Smooth muscle cell (in vitro differentiated cells): ENCODE measurements at regions not wholly inside any gene's neighbourhood (a gene's known extent, or its start where the extent isn't known, plus 50 kb on each side); places are given as distances from the start of the nearest gene placed in this dataset.
A peak's percentile ranks its signal among the peaks of the same experiment; 100 is the strongest.

Experiments used
- DNase-seq: peaks from one replicate; lab custom pipeline; 2025; ENCODE audit not compliant: unreplicated experiment; lab: John Stamatoyannopoulos, UW
- H2AFZ ChIP-seq: fragments of 200-600 bp; sonication (generic); 2 replicates; pipeline ENCODE4 v1.6.0; 2016; ENCODE audit warnings: antibody characterized with exemption, low read depth, mild to moderate bottlenecking
- H3F3A ChIP-seq: fragments of 200-600 bp; sonication (generic); 2 replicates; pipeline ENCODE4 v1.6.0; 2017; ENCODE audit warnings: antibody characterized with exemption, low read depth
- H3K27ac ChIP-seq: fragments of 200-600 bp; sonication (generic); 2 replicates; pipeline ENCODE4 v1.5.1; 2016; ENCODE audit warnings: low read depth, mild to moderate bottlenecking
- H3K27me3 ChIP-seq: fragments of 200-600 bp; sonication (generic); 2 replicates; pipeline ENCODE4 v1.6.1; 2016; ENCODE audit warnings: low read depth, mild to moderate bottlenecking
- H3K36me3 ChIP-seq: fragments of 200-600 bp; sonication (generic); 2 replicates; pipeline ENCODE4 v1.5.1; 2016; ENCODE audit warnings: low read depth
- H3K4me1 ChIP-seq: fragments of 200-600 bp; sonication (generic); 2 replicates; pipeline ENCODE4 v1.5.1; 2016; ENCODE audit warnings: low read depth
- H3K4me2 ChIP-seq: fragments of 200-600 bp; sonication (generic); 2 replicates; pipeline ENCODE4 v1.6.0; 2016; ENCODE audit warnings: mild to moderate bottlenecking
- H3K4me3 ChIP-seq: fragments of 200-600 bp; sonication (generic); 2 replicates; pipeline ENCODE4 v1.5.1; 2016; ENCODE audit warnings: mild to moderate bottlenecking
- H3K79me2 ChIP-seq: fragments of 200-600 bp; sonication (generic); 2 replicates; pipeline ENCODE4 v1.6.0; 2016; ENCODE audit warnings: low read depth, mild to moderate bottlenecking
- H3K9ac ChIP-seq: fragments of 200-600 bp; sonication (generic); 2 replicates; pipeline ENCODE4 v1.6.0; 2016; ENCODE audit warnings: low read depth
- H3K9me3 ChIP-seq: fragments of 200-600 bp; sonication (generic); replicated peaks from 2 replicates; pipeline ENCODE4 v1.5.1; 2016; ENCODE audit warnings: low read depth
- H4K20me1 ChIP-seq: fragments of 200-600 bp; sonication (generic); 2 replicates; pipeline ENCODE4 v1.6.0; 2016; ENCODE audit warnings: low read depth
- WGBS: methylation state at CpG from one replicate; pipeline ENCODE4 v1.1.7; 2016; ENCODE audit warnings: low lambda C conversion rate; 5-methylcytosine and 5-hydroxymethylcytosine counted together
- TF ChIP-seq, protein P1 (sequence below): fragments of 200-600 bp; sonication (generic); IDR thresholded peaks from 2 replicates; pipeline ENCODE4 v1.5.1; 2017; ENCODE audit warnings: borderline replicate concordance, mild to moderate bottlenecking, antibody characterized with exemption; ENCODE audit not compliant: insufficient read depth, poor library complexity, severe bottlenecking

DNA sequence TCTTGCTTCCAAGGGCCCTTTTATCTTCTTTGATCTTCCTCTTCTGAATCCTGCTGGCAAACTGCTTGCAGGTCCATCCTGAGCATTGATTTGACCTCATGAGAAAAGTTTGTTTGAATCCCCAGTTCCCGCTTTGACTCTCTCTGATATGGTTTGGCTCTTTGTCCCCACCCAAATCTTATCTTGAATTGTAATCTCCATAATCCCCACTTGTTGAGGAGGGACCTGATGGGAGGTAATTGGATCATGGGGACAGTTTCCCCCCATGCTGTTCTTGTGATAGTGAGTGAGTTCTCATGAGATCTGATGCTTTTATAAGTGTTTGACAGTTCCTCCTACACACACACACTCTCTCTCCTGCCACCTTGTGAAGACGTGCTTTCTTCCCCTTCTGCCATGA, 126.6 kb upstream of the ARHGAP20 start:
- H3K27me3 ChIP-seq, result no peaks in the 10 kb centered on the region
- H3F3A ChIP-seq, result no peaks in the 10 kb centered on the region
- H3K4me1 ChIP-seq, result no peaks in the 10 kb centered on the region
- no peaks in the 10 kb centered on the region for H3K9me3 ChIP-seq
- no peak overlapping the region for H3K4me2 ChIP-seq
- TF ChIP-seq, protein P1, sequence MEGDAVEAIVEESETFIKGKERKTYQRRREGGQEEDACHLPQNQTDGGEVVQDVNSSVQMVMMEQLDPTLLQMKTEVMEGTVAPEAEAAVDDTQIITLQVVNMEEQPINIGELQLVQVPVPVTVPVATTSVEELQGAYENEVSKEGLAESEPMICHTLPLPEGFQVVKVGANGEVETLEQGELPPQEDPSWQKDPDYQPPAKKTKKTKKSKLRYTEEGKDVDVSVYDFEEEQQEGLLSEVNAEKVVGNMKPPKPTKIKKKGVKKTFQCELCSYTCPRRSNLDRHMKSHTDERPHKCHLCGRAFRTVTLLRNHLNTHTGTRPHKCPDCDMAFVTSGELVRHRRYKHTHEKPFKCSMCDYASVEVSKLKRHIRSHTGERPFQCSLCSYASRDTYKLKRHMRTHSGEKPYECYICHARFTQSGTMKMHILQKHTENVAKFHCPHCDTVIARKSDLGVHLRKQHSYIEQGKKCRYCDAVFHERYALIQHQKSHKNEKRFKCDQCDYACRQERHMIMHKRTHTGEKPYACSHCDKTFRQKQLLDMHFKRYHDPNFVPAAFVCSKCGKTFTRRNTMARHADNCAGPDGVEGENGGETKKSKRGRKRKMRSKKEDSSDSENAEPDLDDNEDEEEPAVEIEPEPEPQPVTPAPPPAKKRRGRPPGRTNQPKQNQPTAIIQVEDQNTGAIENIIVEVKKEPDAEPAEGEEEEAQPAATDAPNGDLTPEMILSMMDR, result no peak
- no peak overlapping the region for H3K4me3 ChIP-seq
- no peak overlapping the region for H2AFZ ChIP-seq
- no peak overlapping the region for H3K9ac ChIP-seq
- DNase-seq, result no peak
- no peaks in the 10 kb centered on the region for H4K20me1 ChIP-seq
- no peaks in the 10 kb centered on the region for H3K36me3 ChIP-seq
- 77% methylated on average over 2 of the region's 2 CpGs for WGBS
- H3K79me2 ChIP-seq, result no peaks in the 10 kb centered on the region
- no peak overlapping the region for H3K27ac ChIP-seq

DNA sequence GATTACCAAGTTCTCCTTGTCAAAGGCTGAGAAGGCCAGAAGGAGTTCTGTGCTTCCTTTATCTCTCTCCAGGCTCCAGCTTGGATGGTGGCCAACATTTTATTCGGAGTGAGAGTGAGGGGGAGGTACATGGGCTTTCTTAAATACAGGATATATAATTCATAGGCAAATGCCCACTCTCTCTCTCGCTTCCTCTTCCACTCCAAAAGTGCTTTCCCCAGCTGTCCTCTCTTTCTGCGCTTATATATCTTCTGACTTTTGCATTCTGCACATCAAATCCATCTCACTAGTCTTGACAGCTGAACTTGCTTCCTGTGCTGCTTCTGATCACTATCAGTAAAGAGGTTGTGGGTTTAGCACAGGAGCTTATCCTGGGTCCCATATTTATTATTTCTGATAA, 125.4 kb upstream of the ARHGAP20 start:
- H3K36me3 ChIP-seq, result no peaks in the 10 kb centered on the region
- H3K4me3 ChIP-seq, result no peak overlapping the region
- no peaks in the 10 kb centered on the region for H3K9me3 ChIP-seq
- no peaks in the 10 kb centered on the region for H3K79me2 ChIP-seq
- no peaks in the 10 kb centered on the region for H3K27me3 ChIP-seq
- H4K20me1 ChIP-seq, result no peaks in the 10 kb centered on the region
- H3F3A ChIP-seq, result no peaks in the 10 kb centered on the region
- H3K4me2 ChIP-seq, result no peak overlapping the region
- TF ChIP-seq, protein P1, result no peak
- H3K27ac ChIP-seq, result no peak overlapping the region
- H2AFZ ChIP-seq, result no peak overlapping the region
- no peak for DNase-seq
- H3K4me1 ChIP-seq, result peaks cover 5% of the 10 kb centered on the region
- no peak overlapping the region for H3K9ac ChIP-seq
- 54% methylated on average over 3 of the region's 3 CpGs for WGBS

DNA sequence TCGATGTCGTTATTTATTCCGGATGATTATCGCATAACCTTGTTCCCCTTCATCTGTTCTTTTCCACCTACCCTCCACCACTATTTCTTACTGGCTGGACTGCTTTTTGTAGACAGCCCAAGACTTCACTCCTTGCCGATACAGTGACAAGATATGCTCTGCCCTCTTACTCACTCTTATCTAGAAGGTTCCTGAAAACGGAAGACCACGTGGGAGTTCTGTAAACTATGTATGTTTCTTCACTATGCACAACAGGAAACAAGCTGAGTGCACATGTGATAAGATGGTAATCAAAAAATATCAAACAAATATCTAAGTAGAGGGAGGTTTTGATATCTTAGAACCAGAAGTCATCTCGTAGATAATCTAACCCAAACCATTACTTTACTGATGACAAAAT, 122.9 kb upstream of the ARHGAP20 start:
- Histone ChIP-seq H3K36me3 (no peaks in the 10 kb centered on the region), H3K27me3 (no peaks in the 10 kb centered on the region), H3K9ac (no peak overlapping the region), H3K27ac (no peak overlapping the region), H3K4me1 (peaks cover 5% of the 10 kb centered on the region), H3K79me2 (no peaks in the 10 kb centered on the region), H4K20me1 (no peaks in the 10 kb centered on the region), H3F3A (no peaks in the 10 kb centered on the region), H2AFZ (no peak overlapping the region), H3K4me2 (no peak overlapping the region), H3K4me3 (no peak overlapping the region), H3K9me3 (no peaks in the 10 kb centered on the region)
- TF ChIP-seq, protein P1, result no peak
- WGBS, result 74% methylated on average over 8 of the region's 8 CpGs
- DNase-seq, result no peak

DNA sequence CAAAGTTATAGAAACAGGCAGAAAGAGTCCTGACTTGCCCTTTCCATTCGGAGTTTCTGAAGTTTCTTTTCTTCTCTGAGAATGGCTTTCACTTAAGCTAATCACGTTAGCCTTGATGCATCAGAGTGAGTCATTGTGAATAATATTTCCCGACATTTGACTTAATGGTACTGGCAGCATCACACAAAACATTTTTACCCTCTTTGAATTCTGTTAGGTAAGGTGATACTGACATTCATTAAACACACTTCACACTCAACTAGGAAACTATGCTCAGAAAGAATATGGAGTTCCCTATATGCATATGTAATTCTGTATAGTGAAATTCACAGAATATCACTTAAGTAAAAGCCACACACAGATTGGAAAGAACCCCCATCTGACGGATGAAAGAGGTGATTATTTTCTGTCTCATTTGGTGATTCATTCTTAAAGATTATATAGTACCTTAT, 120.8 kb upstream of the ARHGAP20 start:
- Histone ChIP-seq H3K4me2 (peak overlapping the region; percentile 59), H3K9ac (no peak overlapping the region)

More for the DNA sequence above, 120.8 kb upstream of the ARHGAP20 start:
- no peaks in the 10 kb centered on the region for H3K79me2 ChIP-seq
- TF ChIP-seq, protein P1, result no peak
- peak overlapping the region; percentile 41 for H3K27ac ChIP-seq
- H3K4me1 ChIP-seq, result peaks cover 5% of the 10 kb centered on the region
- H4K20me1 ChIP-seq, result no peaks in the 10 kb centered on the region
- H3K27me3 ChIP-seq, result no peaks in the 10 kb centered on the region
- no peaks in the 10 kb centered on the region for H3F3A ChIP-seq
- no peaks in the 10 kb centered on the region for H3K36me3 ChIP-seq
- no peak overlapping the region for H3K4me3 ChIP-seq
- peak overlapping the region; percentile 30 for H2AFZ ChIP-seq
- 17% methylated on average over 4 of the region's 4 CpGs for WGBS
- no peaks in the 10 kb centered on the region for H3K9me3 ChIP-seq
- DNase-seq, result no peak
